ENCODE measurements at regions not wholly inside any gene's neighbourhood (a gene's known extent, or its start where the extent isn't known, plus 50 kb on each side); places are given as distances from the start of the nearest gene placed in this dataset.

DNA sequence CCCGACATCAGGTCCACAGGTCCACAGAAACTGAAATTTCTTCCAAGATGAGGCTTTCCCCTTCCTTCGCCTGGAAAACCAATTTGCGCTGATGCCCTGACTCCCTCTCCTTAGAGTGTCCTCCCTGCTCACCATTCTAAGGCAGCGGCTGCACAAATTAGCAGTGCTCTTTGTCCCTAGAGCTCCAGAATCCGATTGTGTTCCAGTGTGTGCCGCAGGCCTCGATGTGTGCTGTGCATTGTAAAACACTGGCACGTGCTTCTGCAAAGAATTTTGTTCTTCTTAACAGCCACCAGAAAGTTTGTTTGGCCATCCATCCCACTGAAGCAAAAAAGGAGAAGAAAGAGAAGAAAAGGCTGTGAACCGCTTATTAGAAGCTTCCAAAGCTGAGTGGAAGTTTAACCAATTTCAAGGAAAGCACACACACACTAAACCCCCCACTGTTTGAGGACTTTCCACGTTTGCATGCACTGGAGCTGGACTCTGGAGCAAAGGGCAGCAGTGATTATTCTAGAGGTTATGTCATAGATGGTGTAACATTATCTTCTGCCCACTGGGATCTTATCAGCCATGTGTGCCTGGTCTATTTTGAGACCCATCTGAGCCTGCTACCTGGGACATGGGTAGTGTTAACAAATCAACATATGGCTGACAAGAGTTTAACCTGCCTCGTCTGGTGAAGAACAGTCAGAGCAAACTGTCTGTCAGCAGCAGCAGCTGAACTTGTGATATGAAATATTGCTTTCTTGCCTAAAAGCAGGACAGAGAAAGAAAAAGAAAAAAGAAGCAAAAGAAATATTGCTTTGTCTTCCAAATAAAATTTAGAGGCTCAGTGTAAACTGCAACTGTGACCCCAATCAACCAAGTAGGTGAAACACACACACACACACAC, 64.9 kb upstream of the RREB1 start:
- H2AFZ ChIP-seq (ENCODE audit: low read length), result no peak overlapping the region
- H4K5ac ChIP-seq (ENCODE audit: insufficient read length, low read depth, low read length), result no peak overlapping the region
- no peaks in the 10 kb centered on the region for H4K20me1 ChIP-seq (ENCODE audit: control insufficient read depth, insufficient read depth, insufficient read length)
- H3T11ph ChIP-seq (ENCODE audit: low read length), result no peak overlapping the region
- H3K9me3 ChIP-seq (ENCODE audit: control insufficient read depth, low read depth, low read length), result no peaks in the 10 kb centered on the region
- no CpG with 5 or more reads among the region's 11 CpGs for WGBS (ENCODE audit: extremely low coverage, insufficient read length, low lambda C conversion rate)
- no peaks in the 10 kb centered on the region for H3K23me2 ChIP-seq (ENCODE audit: insufficient read length, low read depth, low read length, poor library complexity, severe bottlenecking)
- H3K56ac ChIP-seq (ENCODE audit: insufficient read length, low read depth, low read length), result no peak overlapping the region
- Mint-ChIP-seq H3K4me3 (no peak overlapping the region), H3K4me1 (peaks cover 18 to 21% of the 10 kb centered on the region in 2 experiments), H3K9me3 (no peaks in the 10 kb centered on the region), H3K36me3 (ENCODE audit: insufficient read depth in 1 of 3, low read depth in 3 of 3) (no peaks in the 10 kb centered on the region), H3K27ac (peak overlapping the region in 1 of 3 experiments; percentile 89; a peak in 2 of 7 replicates), H3K27me3 (ENCODE audit: low read depth) (peaks cover 2% of the 10 kb centered on the region)
- peak; percentile 28 for DNase-seq
- no peak overlapping the region for H3K9ac ChIP-seq (ENCODE audit: extremely low read depth, insufficient read length, low read length)
- no peaks in the 10 kb centered on the region for H3K79me2 ChIP-seq (ENCODE audit: insufficient read depth, low read length)
- H2BK5ac ChIP-seq (ENCODE audit: insufficient read length, low read length), result no peak overlapping the region
- peaks cover 7% of the 10 kb centered on the region; the same call in 1 of the 2 replicates for H3K4me1 ChIP-seq (ENCODE audit: insufficient read depth, low read length)
- H3K4ac ChIP-seq (ENCODE audit: low read depth, low read length), result no peak overlapping the region
- no peak overlapping the region for H3K4me2 ChIP-seq (ENCODE audit: insufficient read depth, insufficient read length, low read length)
- H3K79me1 ChIP-seq (ENCODE audit: insufficient read depth, low read depth, low read length, poor library complexity, severe bottlenecking), result no peaks in the 10 kb centered on the region
- H2BK15ac ChIP-seq (ENCODE audit: low read depth, low read length), result no peak overlapping the region
- no peak overlapping the region for H2BK12ac ChIP-seq (ENCODE audit: insufficient read length, low read depth, low read length)
- no peaks in the 10 kb centered on the region for H3K27me3 ChIP-seq (ENCODE audit: insufficient read depth, low read length)
- no peak overlapping the region for H4K91ac ChIP-seq (ENCODE audit: insufficient read length, low read depth, low read length)
- H3K27ac ChIP-seq (ENCODE audit: insufficient read length, low read depth, low read length), result no peak overlapping the region
- peak overlapping the region; percentile 51 for H3K18ac ChIP-seq (ENCODE audit: insufficient read length, low read depth, low read length)
- no peak overlapping the region for H4K8ac ChIP-seq (replicated peaks; ENCODE audit: insufficient read length, low read depth, low read length)
- no peak overlapping the region for H2BK120ac ChIP-seq (ENCODE audit: low read depth, low read length, poor library complexity, severe bottlenecking)
- H3K23ac ChIP-seq (ENCODE audit: insufficient read length, low read depth, low read length), result no peak overlapping the region
- no peak overlapping the region for H2AK5ac ChIP-seq (ENCODE audit: insufficient read length, low read length)
- H2BK20ac ChIP-seq (ENCODE audit: low read depth, low read length, poor library complexity, severe bottlenecking), result no peak overlapping the region
- TF ChIP-seq, protein P1, sequence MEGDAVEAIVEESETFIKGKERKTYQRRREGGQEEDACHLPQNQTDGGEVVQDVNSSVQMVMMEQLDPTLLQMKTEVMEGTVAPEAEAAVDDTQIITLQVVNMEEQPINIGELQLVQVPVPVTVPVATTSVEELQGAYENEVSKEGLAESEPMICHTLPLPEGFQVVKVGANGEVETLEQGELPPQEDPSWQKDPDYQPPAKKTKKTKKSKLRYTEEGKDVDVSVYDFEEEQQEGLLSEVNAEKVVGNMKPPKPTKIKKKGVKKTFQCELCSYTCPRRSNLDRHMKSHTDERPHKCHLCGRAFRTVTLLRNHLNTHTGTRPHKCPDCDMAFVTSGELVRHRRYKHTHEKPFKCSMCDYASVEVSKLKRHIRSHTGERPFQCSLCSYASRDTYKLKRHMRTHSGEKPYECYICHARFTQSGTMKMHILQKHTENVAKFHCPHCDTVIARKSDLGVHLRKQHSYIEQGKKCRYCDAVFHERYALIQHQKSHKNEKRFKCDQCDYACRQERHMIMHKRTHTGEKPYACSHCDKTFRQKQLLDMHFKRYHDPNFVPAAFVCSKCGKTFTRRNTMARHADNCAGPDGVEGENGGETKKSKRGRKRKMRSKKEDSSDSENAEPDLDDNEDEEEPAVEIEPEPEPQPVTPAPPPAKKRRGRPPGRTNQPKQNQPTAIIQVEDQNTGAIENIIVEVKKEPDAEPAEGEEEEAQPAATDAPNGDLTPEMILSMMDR (conservative IDR thresholded peaks at IDR 0.05), result no peak
- peak overlapping the region; percentile 25; the same call in 1 of the 2 replicates for H3K14ac ChIP-seq (ENCODE audit: insufficient read depth, low read length)
